Epithelial cell of esophagus (primary cell): ENCODE measurements at regions not wholly inside any gene's neighbourhood (a gene's known extent, or its start where the extent isn't known, plus 50 kb on each side); places are given as distances from the start of the nearest gene placed in this dataset.

Source experiments
- DNase-seq: peaks from one replicate; pipeline ENCODE4 v3.0.0; 2010; ENCODE audit warnings: low read depth
- H3K4me3 ChIP-seq: 2 replicates; pipeline ENCODE4 v1.5.1; 2011; ENCODE audit warnings: mild to moderate bottlenecking, low read length, control low read depth
- CTCF ChIP-seq: IDR thresholded peaks from 2 replicates; pipeline ENCODE4 v1.5.1; 2011; ENCODE audit warnings: low read depth, mild to moderate bottlenecking, low read length, control low read depth, inconsistent platforms; ENCODE audit not compliant: insufficient read depth; ENCODE audit errors: missing control alignments

GRCh38 chr5:125181159-125181558 is 434.7 kb upstream of the ZNF608 start:
- no peak overlapping the region for H3K4me3 ChIP-seq
- peak; percentile 32 for DNase-seq
- no peak for TF ChIP-seq CTCF

GRCh38 chr5:125181955-125182354 is 435.5 kb upstream of the ZNF608 start:
- H3K4me3 ChIP-seq: no peak overlapping the region
- DNase-seq: no peak
- no peak for TF ChIP-seq CTCF

GRCh38 chr5:125185740-125186139 is 439.3 kb upstream of the ZNF608 start:
- no peak overlapping the region for H3K4me3 ChIP-seq
- no peak for TF ChIP-seq CTCF
- DNase-seq: no peak

GRCh38 chr5:125186911-125187375 is 440.5 kb upstream of the ZNF608 start:
- H3K4me3 ChIP-seq: no peak overlapping the region
- TF ChIP-seq CTCF: no peak
- DNase-seq: no peak

- peak; percentile 41 for DNase-seq
- TF ChIP-seq CTCF: no peak
- no peak overlapping the region for H3K4me3 ChIP-seq
Observed at GRCh38 chr5:125189531-125189941, 443.1 kb upstream of the ZNF608 start.

GRCh38 chr5:125190232-125191087 is 444.0 kb upstream of the ZNF608 start:
- TF ChIP-seq CTCF: no peak
- H3K4me3 ChIP-seq: no peak overlapping the region
- DNase-seq: peak; percentile 54

- DNase-seq: no peak
- no peak overlapping the region for H3K4me3 ChIP-seq
- TF ChIP-seq CTCF: no peak
Observed at GRCh38 chr5:125194883-125195282, 448.4 kb upstream of the ZNF608 start.
